Renal cortex interstitium (tissue), 11 donors: ENCODE measurements at regions not wholly inside any gene's neighbourhood (a gene's known extent, or its start where the extent isn't known, plus 50 kb on each side); places are given as distances from the start of the nearest gene placed in this dataset.

ENCODE experiments used
- DNase-seq, 11 donors: peaks; one replicate each; pipeline ENCODE4 v3.0.0-alpha.2; 2013; ENCODE audit warnings: low read depth in 9 of 11, low spot score in 4 of 11; ENCODE audit errors: extremely low read depth in 1 of 11

GRCh38 chr4:81773557-81773956, 301.9 kb upstream of the RASGEF1B start:
- no peak for DNase-seq

- DNase-seq, result no peak
Observed at GRCh38 chr4:81771721-81772120, 300.0 kb upstream of the RASGEF1B start.

DNA sequence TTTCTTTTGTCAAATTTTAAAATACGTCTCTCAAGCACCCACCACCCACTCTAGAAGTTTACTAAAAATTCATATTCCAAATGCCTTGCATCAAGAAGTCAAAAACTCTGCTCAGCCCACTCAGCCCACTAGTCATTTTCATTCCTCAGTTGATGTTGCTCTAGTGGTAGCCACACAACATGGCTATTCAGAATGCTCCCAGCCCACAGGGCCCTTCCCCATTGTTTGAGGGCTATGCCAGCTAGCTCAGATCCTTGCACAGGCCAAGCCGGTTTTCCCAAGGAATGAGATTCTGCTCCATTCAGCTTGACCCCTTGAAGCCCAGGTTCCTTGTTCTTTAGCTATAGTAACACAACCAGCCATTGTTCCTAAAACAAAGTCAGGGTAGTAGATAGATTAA, 297.5 kb upstream of the RASGEF1B start:
- no peak for DNase-seq

GRCh38 chr4:81758574-81759264, 287.0 kb upstream of the RASGEF1B start:
- DNase-seq, result no peak

DNA sequence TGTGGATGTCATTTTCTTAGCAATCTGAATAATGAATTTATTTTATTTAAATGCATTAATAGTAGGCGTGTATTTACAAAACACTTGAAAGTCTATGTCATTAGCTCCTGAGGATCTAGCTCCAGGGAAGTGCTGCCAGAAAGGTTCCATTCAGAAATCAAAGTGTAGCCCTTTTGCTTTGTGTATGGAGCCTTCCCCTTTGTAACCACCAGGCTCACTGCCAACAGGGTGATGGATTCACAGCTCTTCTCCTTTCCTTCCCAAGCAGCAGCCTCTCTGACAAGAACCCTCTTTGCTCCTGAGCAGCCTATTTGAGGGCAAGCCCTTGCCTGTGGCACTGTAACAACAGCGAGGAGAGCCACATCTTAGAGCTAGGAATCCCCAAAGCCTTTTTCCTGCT, 286.0 kb upstream of the RASGEF1B start:
- no peak for DNase-seq

- no peak for DNase-seq
Observed at GRCh38 chr4:81756973-81757372, 285.3 kb upstream of the RASGEF1B start.

- DNase-seq, result no peak
Observed at GRCh38 chr4:81756042-81756441, 284.3 kb upstream of the RASGEF1B start.

DNA sequence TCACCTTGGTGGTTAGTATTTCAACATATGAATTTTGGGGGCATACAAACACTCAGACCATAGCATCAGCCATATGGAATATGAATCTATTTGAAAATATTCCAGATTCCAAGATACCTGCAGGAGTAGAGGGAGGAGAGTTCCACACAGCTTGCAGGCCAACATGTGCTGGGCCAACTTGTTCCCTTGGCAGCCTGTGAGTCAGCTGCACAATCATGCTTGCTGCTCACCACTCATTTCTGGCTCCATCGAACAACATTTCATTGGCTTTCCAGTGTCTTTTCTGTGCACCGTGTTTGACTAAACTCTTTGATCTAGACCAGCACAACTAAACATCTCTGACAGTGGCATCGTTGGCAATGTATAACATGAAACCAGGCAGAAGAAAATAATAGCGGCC, 282.5 kb upstream of the RASGEF1B start:
- DNase-seq, result no peak

DNA sequence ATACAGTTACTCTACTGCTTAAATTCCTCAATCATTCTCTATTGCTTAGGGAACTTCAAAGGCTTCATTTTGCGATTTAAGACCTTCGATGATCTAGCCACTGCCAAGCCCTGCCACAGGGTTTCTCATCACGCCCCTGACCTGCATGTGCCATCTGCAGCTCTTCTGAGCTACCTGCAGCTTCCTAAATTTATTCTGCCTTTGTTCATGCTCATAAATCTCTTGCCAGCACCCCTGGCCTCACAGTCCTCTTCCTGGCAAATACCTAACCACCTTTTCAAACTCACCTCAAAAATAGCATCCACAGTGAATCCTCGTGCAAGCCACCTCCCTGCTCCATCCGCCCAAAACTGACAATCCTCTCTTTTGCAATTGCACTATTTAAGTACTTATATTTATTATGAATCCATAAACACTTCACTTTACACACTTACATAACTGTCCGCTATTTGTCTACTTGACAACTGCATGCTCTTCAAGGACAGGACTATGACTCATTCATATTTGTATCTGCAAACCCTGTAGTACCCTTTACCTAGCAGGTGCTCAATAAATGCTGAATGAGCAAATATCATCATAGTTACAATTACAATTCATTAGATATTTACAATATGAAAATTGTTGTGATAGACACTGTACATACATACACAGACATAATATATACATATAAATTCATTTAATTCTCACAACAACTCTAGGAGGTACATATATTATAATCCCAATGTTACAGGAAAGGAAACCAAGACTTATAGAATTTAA, 280.0 kb upstream of the RASGEF1B start:
- DNase-seq, result no peak

GRCh38 chr4:81747242-81747930, 275.7 kb upstream of the RASGEF1B start:
- DNase-seq, result no peak

GRCh38 chr4:81746773-81747172, 275.1 kb upstream of the RASGEF1B start:
- DNase-seq, result no peak

DNA sequence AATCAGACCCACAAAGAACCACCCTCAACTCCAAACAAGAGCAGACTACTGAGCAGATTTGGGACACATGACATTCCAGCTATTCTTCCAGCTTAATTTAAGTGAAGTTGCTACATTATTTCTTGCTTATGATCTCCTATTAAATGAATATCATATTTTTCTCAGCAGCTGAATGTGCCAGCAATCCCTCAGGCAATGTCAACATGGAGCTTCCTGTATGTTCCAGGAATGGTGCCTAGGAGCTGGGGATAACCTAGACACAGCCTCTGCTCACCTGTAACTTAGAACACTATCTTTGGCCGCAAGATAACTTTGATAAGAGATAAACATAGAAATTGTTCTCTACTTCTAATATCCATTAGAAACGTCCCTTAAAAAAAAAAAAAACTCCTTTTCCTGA, 274.4 kb upstream of the RASGEF1B start:
- DNase-seq, result no peak

- DNase-seq, result no peak
Observed at GRCh38 chr4:81745050-81745449, 273.3 kb upstream of the RASGEF1B start.

GRCh38 chr4:81743731-81744435, 272.2 kb upstream of the RASGEF1B start:
- DNase-seq, result no peak

DNA sequence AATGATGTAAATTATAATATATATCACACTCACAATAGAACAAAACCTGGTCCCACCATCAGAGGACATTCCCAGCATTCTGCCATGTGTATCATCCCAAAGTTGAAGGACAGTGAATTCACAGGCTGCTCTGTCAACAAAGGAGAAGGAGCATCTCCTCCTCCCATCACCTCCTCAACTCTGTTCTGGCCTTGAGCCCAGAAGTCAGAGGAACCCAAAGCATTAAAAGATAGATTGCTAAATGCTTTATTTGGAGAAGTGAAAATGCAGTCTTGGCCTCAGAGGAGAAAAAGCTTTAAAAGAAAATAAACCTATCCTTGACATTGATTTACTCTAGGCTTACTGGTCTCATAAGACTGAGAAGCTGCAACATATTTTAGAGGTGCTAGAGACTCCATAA, 268.8 kb upstream of the RASGEF1B start:
- DNase-seq, result peak in 1 of 11 donors; percentile 27

DNA sequence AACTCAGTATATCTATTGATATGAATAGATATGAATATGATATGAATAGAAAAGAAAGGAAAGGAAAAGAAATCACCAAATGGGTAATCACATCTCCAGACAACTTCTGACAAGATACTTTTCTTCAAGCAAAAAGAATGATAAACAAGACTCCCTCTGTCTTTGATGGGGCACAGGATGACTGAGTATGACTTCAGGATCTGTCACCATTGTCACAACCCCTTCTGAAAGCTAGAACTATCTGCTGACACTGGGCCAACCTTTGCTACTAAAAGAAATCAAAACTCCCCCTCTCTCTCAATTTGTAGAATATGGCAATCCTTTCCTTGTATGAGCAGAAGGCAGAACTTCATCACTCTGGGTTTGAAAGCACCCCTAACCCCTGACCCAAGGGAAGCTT, 267.2 kb upstream of the RASGEF1B start:
- DNase-seq, result no peak

- DNase-seq, result no peak
Observed at GRCh38 chr4:81737865-81738559, 266.3 kb upstream of the RASGEF1B start.

DNA sequence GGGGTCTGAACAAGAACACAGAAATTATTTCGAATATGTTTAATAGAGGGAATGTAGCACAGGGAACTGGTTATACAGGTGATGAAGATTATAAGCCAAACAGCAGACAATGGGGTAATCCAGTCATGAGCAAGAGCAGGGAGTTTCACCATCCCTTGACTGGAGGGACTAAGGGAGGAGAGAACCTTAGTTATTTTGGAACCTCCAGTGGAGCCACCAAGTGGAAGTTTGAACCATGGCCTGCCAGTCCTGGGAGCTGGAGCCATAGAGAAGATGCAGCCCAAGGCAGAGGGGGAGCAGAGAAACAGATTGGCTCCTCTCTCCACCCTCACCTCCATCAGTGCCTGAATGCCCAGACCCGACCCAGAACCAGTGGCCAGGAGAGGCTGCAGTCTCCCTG, 264.6 kb upstream of the RASGEF1B start:
- DNase-seq, result no peak

- no peak for DNase-seq
Observed at GRCh38 chr4:81732980-81733379, 261.3 kb upstream of the RASGEF1B start.
